SK-N-MC (cell line): ENCODE measurements at regions not wholly inside any gene's neighbourhood (a gene's known extent, or its start where the extent isn't known, plus 50 kb on each side); places are given as distances from the start of the nearest gene placed in this dataset.
"Not testable (repeated sequence)": the region's sequence is repeated elsewhere in the genome, so short reads cannot be mapped to it uniquely, and the experiment has no call there.

Source experiments
- DNase-seq: peaks from one replicate; pipeline ENCODE4 v3.0.0-alpha.2; 2011; ENCODE audit warnings: low read depth, low spot score
- H3K27ac ChIP-seq: fragments of 200-600 bp; sonication (generic); 2 replicates; pipeline ENCODE4 v1.5.1; 2016; ENCODE audit warnings: mixed run types
- H3K36me3 ChIP-seq: fragments of 200-600 bp; sonication (generic); 2 replicates; pipeline ENCODE4 v1.6.1; 2017; ENCODE audit warnings: antibody characterized with exemption, low read length, mixed read lengths; ENCODE audit not compliant: insufficient read depth
- H3K4me3 ChIP-seq: fragments of 200-600 bp; sonication (generic); 2 replicates; pipeline ENCODE4 v1.5.1; 2016
- H3K9ac ChIP-seq: fragments of 200-600 bp; sonication (generic); 2 replicates; pipeline ENCODE4 v1.8.0; 2017; ENCODE audit warnings: mixed run types, mixed read lengths; ENCODE audit not compliant: insufficient read length
- H3K9me3 ChIP-seq: fragments of 200-600 bp; sonication (generic); 2 replicates; pipeline ENCODE4 v1.6.1; 2017; ENCODE audit warnings: low read depth, mild to moderate bottlenecking, antibody characterized with exemption, low read length, moderate library complexity, mixed read lengths
- EZH2 ChIP-seq: fragments of 200-600 bp; sonication (generic); IDR thresholded peaks from one replicate; pipeline ENCODE4 v1.6.1; 2017; ENCODE audit warnings: antibody characterized with exemption
- FOXP2 ChIP-seq: optimal IDR thresholded peaks from 2 replicates; pipeline ENCODE3; 2011; ENCODE audit warnings: mild to moderate bottlenecking, moderate library complexity; ENCODE audit not compliant: insufficient read depth; ENCODE audit errors: extremely low read length, control extremely low read depth
- POLR2AphosphoS5 ChIP-seq: IDR thresholded peaks from 2 replicates; pipeline ENCODE4 v1.6.1; 2012; ENCODE audit warnings: mild to moderate bottlenecking, low read depth, low read length, borderline replicate concordance

- Histone ChIP-seq H3K4me3 (no peak overlapping the region), H3K27ac (no peak overlapping the region), H3K9me3 (no peaks in the 10 kb centered on the region), H3K9ac (no peak overlapping the region), H3K36me3 (no peaks in the 10 kb centered on the region)
- TF ChIP-seq EZH2 (no peak), POLR2AphosphoS5 (no peak), FOXP2 (no peak)
- no peak for DNase-seq
Measured at GRCh38 chr18:49691177-49691608, 122.1 kb downstream of the ACAA2 start.

GRCh38 chr18:49690312-49690711 is 123.0 kb downstream of the ACAA2 start:
- Histone ChIP-seq H3K9me3 (no peaks in the 10 kb centered on the region), H3K4me3 (no peak overlapping the region), H3K36me3 (no peaks in the 10 kb centered on the region), H3K27ac (no peak overlapping the region), H3K9ac (no peak overlapping the region)
- DNase-seq: no peak
- no peak for TF ChIP-seq EZH2
- TF ChIP-seq POLR2AphosphoS5: no peak

- H3K9ac ChIP-seq: no peak overlapping the region
- TF ChIP-seq POLR2AphosphoS5: no peak
- TF ChIP-seq FOXP2: no peak
- TF ChIP-seq EZH2: no peak
- H3K27ac ChIP-seq: no peak overlapping the region
- no peaks in the 10 kb centered on the region for H3K9me3 ChIP-seq
- no peak for DNase-seq
- H3K4me3 ChIP-seq: no peak overlapping the region
- no peaks in the 10 kb centered on the region for H3K36me3 ChIP-seq
Measured at GRCh38 chr18:49685231-49685942, 123.5 kb downstream of the LIPG start.

GRCh38 chr18:49682803-49683190 is 120.9 kb downstream of the LIPG start:
- not testable (repeated sequence) for H3K4me3 ChIP-seq, H3K9me3 ChIP-seq, DNase-seq, H3K9ac ChIP-seq, H3K36me3 ChIP-seq, H3K27ac ChIP-seq

- Histone ChIP-seq H3K9ac (no peak overlapping the region), H3K9me3 (no peaks in the 10 kb centered on the region), H3K36me3 (no peaks in the 10 kb centered on the region), H3K27ac (no peak overlapping the region), H3K4me3 (no peak overlapping the region)
- TF ChIP-seq FOXP2 (no peak), EZH2 (no peak), POLR2AphosphoS5 (no peak)
- no peak for DNase-seq
Measured at GRCh38 chr18:49682173-49682802, 120.4 kb downstream of the LIPG start.

- no peak overlapping the region for H3K4me3 ChIP-seq
- H3K36me3 ChIP-seq: no peaks in the 10 kb centered on the region
- TF ChIP-seq POLR2AphosphoS5 (no peak), EZH2 (no peak), FOXP2 (no peak)
- no peak overlapping the region for H3K9ac ChIP-seq
- DNase-seq: no peak
- no peak overlapping the region for H3K27ac ChIP-seq
- H3K9me3 ChIP-seq: no peaks in the 10 kb centered on the region
Measured at GRCh38 chr18:49681387-49681786, 119.5 kb downstream of the LIPG start.

- TF ChIP-seq EZH2 (no peak), FOXP2 (no peak), POLR2AphosphoS5 (no peak)
- Histone ChIP-seq H3K27ac (no peak overlapping the region), H3K36me3 (no peaks in the 10 kb centered on the region), H3K9me3 (no peaks in the 10 kb centered on the region), H3K9ac (no peak overlapping the region), H3K4me3 (no peak overlapping the region)
- DNase-seq: no peak
Measured at GRCh38 chr18:49678440-49678839, 116.6 kb downstream of the LIPG start.

- H3K9ac ChIP-seq: no peak overlapping the region
- no peaks in the 10 kb centered on the region for H3K9me3 ChIP-seq
- no peaks in the 10 kb centered on the region for H3K36me3 ChIP-seq
- TF ChIP-seq POLR2AphosphoS5 (no peak), EZH2 (no peak), FOXP2 (no peak)
- DNase-seq: no peak
- no peak overlapping the region for H3K27ac ChIP-seq
- no peak overlapping the region for H3K4me3 ChIP-seq
Measured at GRCh38 chr18:49677762-49678413, 116.0 kb downstream of the LIPG start.
